Muscle of leg (tissue), 3 donors: ENCODE measurements at regions not wholly inside any gene's neighbourhood (a gene's known extent, or its start where the extent isn't known, plus 50 kb on each side); places are given as distances from the start of the nearest gene placed in this dataset.

Source experiments
- DNase-seq: peaks from one replicate; pipeline ENCODE4 v3.0.0; 2013
- H3K27ac ChIP-seq: one replicate; pipeline ENCODE4 v1.5.1; 2013; ENCODE audit warnings: mild to moderate bottlenecking, low read length, control low read depth
- H3K27me3 ChIP-seq: one replicate; pipeline ENCODE4 v1.6.1; 2013; ENCODE audit warnings: low read length; ENCODE audit not compliant: control insufficient read depth, insufficient read depth
- H3K36me3 ChIP-seq: one replicate; pipeline ENCODE4 v1.6.1; 2013; ENCODE audit warnings: low read length; ENCODE audit not compliant: control insufficient read depth, insufficient read depth
- H3K4me1 ChIP-seq: one replicate; pipeline ENCODE4 v1.6.1; 2013; ENCODE audit warnings: low read length; ENCODE audit not compliant: control insufficient read depth, insufficient read depth
- H3K4me3 ChIP-seq: one replicate; pipeline ENCODE4 v1.5.1; 2013; ENCODE audit warnings: low read length, control low read depth
- H3K9me3 ChIP-seq: replicated peaks from 2 replicates; pipeline ENCODE4 v1.6.1; 2013; ENCODE audit warnings: low read depth, low read length; ENCODE audit not compliant: control insufficient read depth
- WGBS: methylation state at CpG from one replicate; pipeline ENCODE4 v1.1.5; 2013; ENCODE audit warnings: missing lambda C conversion rate; ENCODE audit not compliant: insufficient coverage; 5-methylcytosine and 5-hydroxymethylcytosine counted together

DNA sequence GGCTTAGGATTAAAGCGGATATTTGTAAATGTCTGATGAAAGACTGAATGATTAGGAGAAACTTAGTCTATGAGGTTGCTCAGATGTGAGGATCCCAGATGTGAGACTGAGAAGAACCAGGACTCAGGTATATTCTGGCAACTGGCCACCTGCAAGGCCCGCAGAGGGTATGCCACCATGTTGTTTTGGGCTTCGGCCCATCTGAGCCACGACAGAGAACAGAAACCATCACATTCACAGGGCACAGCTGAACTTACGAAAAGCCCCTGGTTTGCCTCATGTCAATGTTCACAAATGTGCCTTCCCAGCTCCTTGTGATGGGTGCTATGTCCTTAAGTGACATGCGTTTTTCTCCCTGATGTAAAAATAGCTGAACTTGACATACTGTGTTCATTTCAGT lies 412.5 kb upstream of the RORA start:
- Histone ChIP-seq H3K4me3 (no peak overlapping the region), H3K9me3 (no peaks in the 10 kb centered on the region), H3K4me1 (peaks cover 3% of the 10 kb centered on the region), H3K27me3 (no peaks in the 10 kb centered on the region), H3K36me3 (no peaks in the 10 kb centered on the region), H3K27ac (no peak overlapping the region)
- WGBS: 100% methylated on average over 1 of the region's 6 CpGs
- no peak for DNase-seq

- Histone ChIP-seq H3K9me3 (no peaks in the 10 kb centered on the region), H3K4me1 (peaks cover 3% of the 10 kb centered on the region)
Measured at GRCh38 chr15:61640756-61641155, 411.7 kb upstream of the RORA start.

DNA sequence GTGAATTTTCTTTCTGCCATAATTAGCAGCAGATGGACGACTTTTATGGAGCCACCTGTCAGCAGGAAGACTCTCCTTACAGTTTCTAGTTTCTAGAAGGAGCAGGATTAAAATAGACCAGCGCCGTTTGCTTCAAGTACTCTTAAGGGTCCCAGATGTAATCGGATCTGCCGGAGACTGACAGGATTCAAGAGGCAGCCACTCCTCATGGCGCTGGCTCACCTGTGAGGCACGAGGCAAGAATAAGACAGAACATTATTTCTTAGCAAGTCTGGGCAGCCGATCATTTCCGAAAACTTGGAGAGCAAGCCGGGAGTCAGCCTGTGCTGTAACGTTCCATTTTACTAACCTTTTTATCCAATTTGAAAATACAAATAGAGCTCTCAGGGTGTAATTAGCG lies 410.4 kb upstream of the RORA start:
- Histone ChIP-seq H3K4me1 (peaks cover 3% of the 10 kb centered on the region), H3K27me3 (no peaks in the 10 kb centered on the region), H3K27ac (no peak overlapping the region), H3K9me3 (no peaks in the 10 kb centered on the region), H3K4me3 (no peak overlapping the region), H3K36me3 (no peaks in the 10 kb centered on the region)
- WGBS: 23% methylated on average over 12 of the region's 12 CpGs
- DNase-seq: peak; percentile 58

More at GRCh38 chr15:61640756-61641155, 411.7 kb upstream of the RORA start:
- Histone ChIP-seq H3K4me3 (no peak overlapping the region), H3K27me3 (no peaks in the 10 kb centered on the region), H3K36me3 (no peaks in the 10 kb centered on the region), H3K27ac (no peak overlapping the region)
- DNase-seq: no peak

DNA sequence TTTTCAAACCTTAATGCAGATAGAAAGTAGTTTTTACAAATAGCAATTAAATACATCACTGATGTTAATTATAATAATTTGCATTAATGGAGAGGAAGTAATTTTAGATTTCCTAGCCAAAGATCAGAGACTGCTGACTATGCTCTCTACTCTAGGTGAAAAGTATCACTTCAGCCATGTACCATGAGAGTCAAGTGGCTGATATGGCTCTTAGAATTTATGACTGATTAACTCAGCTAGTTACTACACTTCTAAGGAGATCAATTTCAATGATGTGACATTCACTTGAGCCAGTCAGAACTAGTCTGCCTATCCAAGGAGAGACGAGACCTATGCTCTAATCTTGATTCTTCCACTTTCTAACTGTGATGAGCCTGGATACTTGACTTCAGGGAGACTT lies 405.7 kb upstream of the RORA start:
- DNase-seq: no peak
- Histone ChIP-seq H3K27me3 (no peaks in the 10 kb centered on the region), H3K4me1 (peaks cover under 1% of the 10 kb centered on the region), H3K4me3 (no peak overlapping the region), H3K9me3 (peaks cover 6% of the 10 kb centered on the region), H3K36me3 (no peaks in the 10 kb centered on the region), H3K27ac (no peak overlapping the region)
- WGBS: 67% methylated on average over 1 of the region's 1 CpG

- Histone ChIP-seq H3K27me3 (no peaks in the 10 kb centered on the region), H3K27ac (no peak overlapping the region), H3K4me1 (no peaks in the 10 kb centered on the region), H3K36me3 (no peaks in the 10 kb centered on the region), H3K4me3 (no peak overlapping the region), H3K9me3 (peaks cover 6% of the 10 kb centered on the region)
- no peak for DNase-seq
- 70% methylated on average over 2 of the region's 4 CpGs for WGBS
Measured at GRCh38 chr15:61633951-61634350, 404.8 kb upstream of the RORA start.

DNA sequence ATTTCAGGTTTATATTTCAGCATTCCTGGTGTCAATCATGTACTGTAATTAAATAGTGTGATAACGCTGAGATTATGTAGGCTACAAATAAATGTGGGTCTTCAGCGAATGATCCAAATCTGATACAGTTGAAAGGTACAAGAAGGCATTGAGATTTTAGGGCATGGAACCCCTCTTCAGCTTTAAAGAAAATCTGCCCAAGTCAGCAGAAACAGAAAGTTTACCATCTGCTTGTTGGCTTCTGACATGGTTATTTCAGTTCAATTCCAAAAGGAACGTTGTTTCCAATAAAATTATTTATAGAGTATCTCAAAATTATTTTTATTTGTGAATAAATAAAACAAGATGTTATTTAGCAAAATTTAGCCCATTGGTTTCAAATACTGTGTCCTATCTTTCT lies 400.2 kb upstream of the RORA start:
- peaks cover 2% of the 10 kb centered on the region for H3K4me1 ChIP-seq
- WGBS: no CpG with 5 or more reads among the region's 3 CpGs
- H3K36me3 ChIP-seq: no peaks in the 10 kb centered on the region
- H3K27ac ChIP-seq: no peak overlapping the region
- H3K9me3 ChIP-seq: peaks cover 6% of the 10 kb centered on the region
- no peaks in the 10 kb centered on the region for H3K27me3 ChIP-seq
- DNase-seq: no peak
- H3K4me3 ChIP-seq: no peak overlapping the region

DNA sequence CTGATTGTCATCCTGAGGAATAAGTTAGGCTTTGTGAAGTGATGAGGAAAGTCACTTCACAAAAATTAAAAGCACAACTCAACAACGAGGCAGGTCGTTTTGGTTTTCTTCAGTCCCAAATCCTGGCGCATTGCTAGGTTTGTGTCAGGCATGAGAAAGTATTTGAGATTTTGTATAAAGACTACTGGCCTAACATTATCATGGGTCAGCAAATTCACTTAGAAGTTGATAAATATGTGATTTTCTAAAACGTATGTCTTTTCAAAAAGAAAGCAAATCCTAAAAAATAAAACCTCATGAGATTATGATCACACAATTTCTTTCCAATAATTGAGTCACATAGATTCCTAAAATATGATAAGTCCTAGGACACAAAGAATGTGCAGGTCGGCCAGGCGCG lies 395.8 kb upstream of the RORA start:
- no peak for DNase-seq
- Histone ChIP-seq H3K27ac (no peak overlapping the region), H3K9me3 (no peaks in the 10 kb centered on the region), H3K36me3 (no peaks in the 10 kb centered on the region), H3K4me1 (peaks cover 4% of the 10 kb centered on the region), H3K27me3 (no peaks in the 10 kb centered on the region), H3K4me3 (no peak overlapping the region)
- WGBS: no CpG with 5 or more reads among the region's 7 CpGs

DNA sequence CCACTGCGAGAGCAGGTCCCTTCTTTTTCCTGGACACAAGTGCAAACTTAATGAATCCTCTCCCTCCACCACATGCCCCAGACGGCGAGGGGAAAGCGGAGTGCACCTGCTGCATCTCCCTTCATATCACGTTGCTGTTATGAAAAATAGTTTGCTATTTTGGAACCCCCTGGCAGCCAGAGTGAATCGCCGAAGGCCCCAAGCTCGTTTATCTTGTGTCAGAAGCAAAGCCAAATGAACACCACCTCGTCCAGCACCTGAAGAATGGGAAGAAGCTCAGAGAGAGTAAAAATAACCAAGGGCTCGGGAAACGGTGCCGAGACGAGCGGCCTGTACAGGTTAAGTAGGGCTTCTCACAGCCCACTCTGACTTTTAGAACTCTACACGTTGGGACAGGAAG lies 394.6 kb upstream of the RORA start:
- Histone ChIP-seq H3K27me3 (no peaks in the 10 kb centered on the region), H3K9me3 (no peaks in the 10 kb centered on the region), H3K36me3 (no peaks in the 10 kb centered on the region), H3K27ac (peak overlapping the region; percentile 55), H3K4me1 (peaks cover 4% of the 10 kb centered on the region), H3K4me3 (no peak overlapping the region)
- peak; percentile 50 for DNase-seq
- WGBS: 71% methylated on average over 6 of the region's 15 CpGs

DNA sequence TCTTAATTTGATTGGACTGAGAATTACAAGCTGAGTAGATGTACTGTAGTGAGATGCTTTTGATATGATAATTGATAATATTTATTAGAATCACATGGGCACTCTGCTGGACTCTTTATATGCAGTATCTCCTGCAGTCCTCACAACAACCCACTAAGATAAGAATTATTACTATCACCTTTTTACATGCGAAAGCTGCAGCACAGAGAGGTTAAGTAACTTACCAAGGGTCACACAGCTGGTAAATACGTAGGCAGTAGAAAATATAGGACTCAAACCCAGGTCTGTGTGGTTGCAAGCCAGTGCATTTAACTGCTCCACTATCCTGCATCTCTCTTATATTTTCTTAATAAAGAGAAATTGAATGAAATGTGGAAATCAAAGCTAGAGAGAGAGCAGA lies 392.8 kb upstream of the RORA start:
- Histone ChIP-seq H3K27me3 (no peaks in the 10 kb centered on the region), H3K9me3 (peaks cover 2% of the 10 kb centered on the region), H3K4me1 (peaks cover 4% of the 10 kb centered on the region), H3K36me3 (no peaks in the 10 kb centered on the region), H3K27ac (no peak overlapping the region), H3K4me3 (no peak overlapping the region)
- WGBS: no CpG with 5 or more reads among the region's 2 CpGs
- DNase-seq: no peak

DNA sequence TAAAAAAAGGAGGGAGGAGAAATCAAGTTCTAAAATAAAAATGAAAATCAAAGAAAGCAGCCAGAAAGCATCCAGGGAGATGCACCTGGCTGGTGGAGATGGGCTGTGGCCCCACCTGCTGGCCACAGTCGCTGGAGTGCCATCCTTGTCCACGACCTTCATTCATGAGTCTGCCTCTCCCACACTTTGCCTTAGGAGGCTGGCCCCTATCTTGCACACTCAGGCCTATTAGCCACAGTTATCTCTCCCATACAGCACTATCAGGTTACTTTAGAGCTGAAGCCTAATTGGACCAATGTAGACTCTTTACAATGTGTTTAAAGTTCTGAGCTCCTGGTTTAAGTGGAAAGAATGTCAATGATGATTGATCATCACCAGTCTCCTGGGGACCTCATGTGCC lies 392.0 kb upstream of the RORA start:
- H3K27me3 ChIP-seq: no peaks in the 10 kb centered on the region
- no peak overlapping the region for H3K27ac ChIP-seq
- H3K4me3 ChIP-seq: no peak overlapping the region
- H3K36me3 ChIP-seq: no peaks in the 10 kb centered on the region
- H3K9me3 ChIP-seq: peaks cover 2% of the 10 kb centered on the region
- H3K4me1 ChIP-seq: peaks cover 4% of the 10 kb centered on the region
- WGBS: 8% methylated on average over 2 of the region's 2 CpGs
- DNase-seq: peak; percentile 14

DNA sequence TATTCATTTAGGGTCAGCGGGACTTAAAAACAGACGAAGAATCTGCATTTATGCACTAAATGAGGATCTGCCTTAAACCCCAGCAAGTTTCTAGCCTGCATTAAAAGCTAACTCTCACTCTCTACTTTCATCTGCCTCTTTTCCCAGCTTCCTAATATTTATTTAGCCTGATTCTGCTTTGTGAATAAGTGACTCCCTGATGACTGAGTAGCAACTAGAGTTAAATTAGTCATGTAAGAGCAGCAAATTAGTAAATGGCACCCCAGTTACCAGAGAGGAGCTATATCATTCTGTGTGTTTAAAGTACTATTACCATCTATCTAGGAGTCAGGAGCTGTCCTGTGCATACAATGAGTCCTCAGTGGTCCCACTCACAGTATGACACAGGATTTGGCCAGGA lies 391.0 kb upstream of the RORA start:
- no peaks in the 10 kb centered on the region for H3K36me3 ChIP-seq
- H3K27ac ChIP-seq: no peak overlapping the region
- H3K4me1 ChIP-seq: peaks cover 4% of the 10 kb centered on the region
- no peak overlapping the region for H3K4me3 ChIP-seq
- no peak for DNase-seq
- peaks cover 2% of the 10 kb centered on the region for H3K9me3 ChIP-seq
- 100% methylated on average over 2 of the region's 2 CpGs for WGBS
- H3K27me3 ChIP-seq: no peaks in the 10 kb centered on the region
